ENCODE measurements at regions not wholly inside any gene's neighbourhood (a gene's known extent, or its start where the extent isn't known, plus 50 kb on each side); places are given as distances from the start of the nearest gene placed in this dataset.

GRCh38 chr16:86292171-86292775 is 218.1 kb upstream of the FOXF1 start:
- DNase-seq (ENCODE audit: extremely low read depth, low read depth), result no peak
- no peak overlapping the region for H3K4me3 ChIP-seq (replicated peaks; ENCODE audit: low read depth, low read length)
- no peak for TF ChIP-seq CTCF (IDR thresholded peaks at IDR 0.05; ENCODE audit: low read depth, low read length, missing control alignments)

- no peak for TF ChIP-seq CTCF (IDR thresholded peaks at IDR 0.05; ENCODE audit: low read depth, low read length, missing control alignments)
- no peak for DNase-seq (ENCODE audit: extremely low read depth, low read depth)
- no peak overlapping the region for H3K4me3 ChIP-seq (replicated peaks; ENCODE audit: low read depth, low read length)
These were observed 217.4 kb upstream of the FOXF1 start for GRCh38 chr16:86292942-86293341.

GRCh38 chr16:86293906-86294305 is 216.4 kb upstream of the FOXF1 start:
- no peak for TF ChIP-seq CTCF (IDR thresholded peaks at IDR 0.05; ENCODE audit: low read depth, low read length, missing control alignments)
- no peak overlapping the region for H3K4me3 ChIP-seq (replicated peaks; ENCODE audit: low read depth, low read length)
- no peak for DNase-seq (ENCODE audit: extremely low read depth, low read depth)

- no peak for TF ChIP-seq CTCF (IDR thresholded peaks at IDR 0.05; ENCODE audit: low read depth, low read length, missing control alignments)
- no peak overlapping the region for H3K4me3 ChIP-seq (replicated peaks; ENCODE audit: low read depth, low read length)
- DNase-seq (ENCODE audit: extremely low read depth, low read depth), result no peak
These were observed 215.7 kb upstream of the FOXF1 start for GRCh38 chr16:86294535-86295196.

GRCh38 chr16:86296256-86296655 is 214.1 kb upstream of the FOXF1 start:
- H3K4me3 ChIP-seq (replicated peaks; ENCODE audit: low read depth, low read length), result no peak overlapping the region
- TF ChIP-seq CTCF (IDR thresholded peaks at IDR 0.05; ENCODE audit: low read depth, low read length, missing control alignments), result no peak
- no peak for DNase-seq (ENCODE audit: extremely low read depth, low read depth)

GRCh38 chr16:86297391-86297790 is 212.9 kb upstream of the FOXF1 start:
- no peak overlapping the region for H3K4me3 ChIP-seq (replicated peaks; ENCODE audit: low read depth, low read length)
- no peak for DNase-seq (ENCODE audit: extremely low read depth, low read depth)
- TF ChIP-seq CTCF (IDR thresholded peaks at IDR 0.05; ENCODE audit: low read depth, low read length, missing control alignments), result no peak
